HTR-8/SVneo (cell line): ENCODE measurements at regions not wholly inside any gene's neighbourhood (a gene's known extent, or its start where the extent isn't known, plus 50 kb on each side); places are given as distances from the start of the nearest gene placed in this dataset.

Experiments
- DNase-seq: peaks from one replicate; pipeline ENCODE4 v3.0.0; 2011; ENCODE audit warnings: low spot score, mixed read lengths; ENCODE audit not compliant: insufficient read length
- FAIRE-seq: peaks from 2 replicates; lab custom pipeline; 2011; peaks lifted over from hg19 to GRCh38; lab: Jason Lieb, UNC

DNA sequence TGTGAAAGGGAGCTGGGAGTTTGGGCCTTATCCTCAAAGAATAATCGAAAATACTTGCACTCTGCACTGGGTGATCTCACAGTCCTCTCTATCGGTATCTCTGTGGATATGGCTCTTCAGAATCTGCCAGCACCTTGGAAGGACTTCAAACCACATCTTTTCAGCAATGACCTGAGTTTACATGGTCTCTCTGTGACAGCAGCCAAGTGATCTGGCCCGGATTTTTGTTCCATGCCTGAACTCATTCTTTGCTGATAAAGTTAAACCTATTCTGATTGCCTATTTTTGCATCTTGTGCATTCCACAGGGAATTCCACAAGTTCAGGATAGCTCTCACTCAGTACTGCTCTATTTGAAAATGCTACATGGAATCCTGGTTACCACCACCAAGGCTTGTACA lies 98.9 kb downstream of the HDGFL1 start:
- FAIRE-seq = peak; percentile 58
- no peak for DNase-seq

DNA sequence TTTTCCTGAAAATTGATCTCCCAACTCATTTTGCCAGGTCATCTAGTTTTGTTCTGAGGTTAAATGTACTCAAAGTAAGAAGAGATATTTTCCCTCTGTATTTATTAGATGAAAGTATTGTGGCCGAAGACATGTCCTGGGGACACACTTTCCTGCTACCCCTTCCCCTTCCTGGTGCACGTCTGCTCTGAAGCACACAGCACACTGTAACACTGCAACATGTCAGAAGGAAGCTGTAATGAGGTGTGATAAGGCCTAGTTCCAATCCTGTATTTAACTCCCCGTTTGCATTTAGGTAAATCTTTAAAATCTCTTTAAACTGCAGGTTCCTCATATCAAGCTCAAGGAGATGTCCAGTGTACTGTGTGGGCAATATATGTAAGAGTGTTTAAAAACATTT lies 99.4 kb downstream of the HDGFL1 start:
- no peak for DNase-seq
- no peak for FAIRE-seq

- DNase-seq (no peak), FAIRE-seq (no peak)
These were observed 101.2 kb downstream of the HDGFL1 start for GRCh38 chr6:22670605-22671004.

GRCh38 chr6:22673474-22673873 lies 104.1 kb downstream of the HDGFL1 start:
- FAIRE-seq (no peak), DNase-seq (no peak)

- FAIRE-seq (no peak), DNase-seq (no peak)
These were observed 111.6 kb downstream of the HDGFL1 start for GRCh38 chr6:22680950-22681349.

DNA sequence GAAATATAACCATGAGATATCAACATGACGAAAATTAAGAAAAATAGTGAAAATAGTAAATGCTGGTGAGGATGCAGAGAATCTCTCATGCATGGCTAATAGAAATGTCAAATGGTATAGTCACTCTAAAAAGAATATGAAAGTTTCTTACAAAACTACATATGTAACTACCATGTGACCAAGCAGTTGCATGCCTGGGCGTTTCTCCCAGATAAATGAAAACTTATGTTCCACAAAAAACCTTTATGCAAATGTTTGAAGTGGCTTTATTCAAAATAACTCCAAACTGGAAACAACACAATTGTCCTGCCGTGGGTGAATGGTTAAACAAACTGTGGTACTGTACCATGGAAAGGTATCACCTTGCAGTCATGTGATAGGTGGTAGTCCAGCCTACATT lies 112.4 kb downstream of the HDGFL1 start:
- no peak for DNase-seq
- FAIRE-seq = no peak

GRCh38 chr6:22682979-22683378 lies 113.6 kb downstream of the HDGFL1 start:
- DNase-seq (no peak), FAIRE-seq (no peak)

GRCh38 chr6:22690446-22690845 lies 121.1 kb downstream of the HDGFL1 start:
- DNase-seq (no peak), FAIRE-seq (no peak)

- DNase-seq = no peak
- no peak for FAIRE-seq
These were observed 124.8 kb downstream of the HDGFL1 start for GRCh38 chr6:22694092-22694724.

GRCh38 chr6:22696481-22696880 lies 127.1 kb downstream of the HDGFL1 start:
- DNase-seq (no peak), FAIRE-seq (no peak)

DNA sequence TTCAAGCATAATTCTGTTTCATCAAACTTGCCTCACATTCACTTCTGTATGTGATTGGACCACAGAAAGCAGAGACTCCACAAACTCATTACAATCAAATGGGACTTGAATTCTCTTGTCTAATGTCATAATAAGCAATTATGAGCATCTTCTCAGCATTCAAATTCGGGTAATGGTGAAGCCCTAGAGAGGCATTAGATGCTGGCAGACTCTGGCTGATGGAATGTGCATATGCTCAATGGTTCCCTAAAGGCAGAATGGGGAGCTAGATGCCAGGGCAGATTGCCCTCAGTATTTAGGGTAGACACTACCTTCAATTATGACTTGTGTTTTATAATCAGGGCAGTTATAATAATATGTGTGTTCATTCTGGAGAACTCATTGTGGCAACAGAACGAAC lies 127.9 kb downstream of the HDGFL1 start:
- FAIRE-seq (no peak), DNase-seq (no peak)

GRCh38 chr6:22699151-22699550 lies 129.8 kb downstream of the HDGFL1 start:
- DNase-seq = no peak
- FAIRE-seq = no peak

GRCh38 chr6:22706651-22707050 lies 137.3 kb downstream of the HDGFL1 start:
- DNase-seq (no peak), FAIRE-seq (no peak)

DNA sequence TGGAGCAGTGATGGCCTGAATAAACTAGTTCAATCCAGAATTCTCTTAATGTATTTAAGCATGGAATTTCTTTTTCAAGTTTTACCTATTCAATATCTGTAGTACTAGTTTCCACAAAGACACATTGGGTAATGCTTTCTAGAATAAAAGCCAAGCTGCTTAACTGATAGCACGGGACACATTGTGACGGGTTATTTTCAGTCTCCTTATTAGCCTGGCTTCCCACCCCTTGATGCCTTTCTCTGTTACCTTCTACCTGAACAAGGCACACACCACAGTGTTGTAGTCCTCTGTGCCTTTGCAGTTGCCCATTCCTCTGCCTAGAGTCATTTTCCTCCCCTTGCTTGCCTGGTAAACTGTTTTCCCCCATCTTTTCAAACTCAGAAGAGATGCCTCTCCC lies 139.1 kb downstream of the HDGFL1 start:
- DNase-seq (no peak), FAIRE-seq (no peak)

DNA sequence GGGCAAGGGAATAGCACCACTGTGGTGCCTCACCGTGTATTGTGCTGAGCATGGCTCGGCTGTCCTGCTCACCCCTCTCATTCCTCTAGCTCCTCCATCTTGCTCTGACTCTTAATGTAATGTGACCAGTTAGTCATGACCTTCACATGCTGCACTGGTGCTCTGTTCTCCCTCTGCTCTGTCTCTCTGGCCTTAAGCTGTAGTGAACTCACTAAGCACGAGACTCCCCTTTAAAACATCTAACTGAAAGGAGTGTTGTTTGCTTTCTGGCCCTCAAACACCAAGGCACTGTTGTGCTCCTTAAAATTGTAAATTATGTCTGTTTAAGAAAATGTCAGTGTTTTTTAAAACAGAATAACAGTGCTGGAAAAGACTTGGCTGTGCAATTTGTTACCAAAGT lies 140.4 kb downstream of the HDGFL1 start:
- no peak for FAIRE-seq

DNA sequence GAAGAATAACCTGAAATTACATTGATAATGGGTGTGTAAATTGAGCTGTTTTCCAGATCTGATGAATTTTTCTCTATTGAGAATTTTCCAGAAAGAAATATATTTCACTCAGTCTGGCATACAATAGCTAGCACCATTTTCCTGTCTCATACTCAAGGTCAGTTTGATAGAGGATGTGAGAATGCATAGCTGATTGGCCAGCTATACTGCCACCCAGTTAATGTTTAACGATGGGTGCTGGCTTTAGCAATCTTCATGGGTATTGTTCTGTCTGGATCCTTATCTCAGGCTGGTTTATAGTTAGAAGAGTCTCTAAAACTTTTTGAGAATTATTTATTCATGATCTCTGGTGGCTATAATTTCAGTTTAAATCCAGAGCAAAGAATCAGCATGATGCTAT lies 147.4 kb downstream of the HDGFL1 start:
- no peak for DNase-seq
- FAIRE-seq = no peak

More for the DNA sequence above, 140.4 kb downstream of the HDGFL1 start:
- DNase-seq = no peak

DNA sequence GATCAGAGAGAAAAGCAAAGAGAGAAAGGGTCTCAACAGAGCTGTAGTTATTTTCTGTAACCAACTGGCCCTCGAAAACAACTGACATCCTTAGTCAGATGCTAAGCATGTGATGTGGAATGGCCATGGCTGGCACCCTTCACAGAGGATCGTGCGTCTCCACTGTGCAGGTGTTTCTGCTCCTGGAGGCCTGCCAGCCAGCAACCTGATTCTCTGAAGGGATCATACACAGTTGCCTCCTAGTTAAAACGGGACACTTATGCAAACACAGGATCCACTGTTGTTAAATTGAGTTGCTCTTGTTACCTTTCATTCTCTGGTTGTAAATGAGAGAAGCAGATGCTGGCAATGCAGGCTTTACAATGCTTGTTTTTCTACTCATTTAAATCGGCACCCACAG lies 148.5 kb downstream of the HDGFL1 start:
- DNase-seq (no peak), FAIRE-seq (no peak)

DNA sequence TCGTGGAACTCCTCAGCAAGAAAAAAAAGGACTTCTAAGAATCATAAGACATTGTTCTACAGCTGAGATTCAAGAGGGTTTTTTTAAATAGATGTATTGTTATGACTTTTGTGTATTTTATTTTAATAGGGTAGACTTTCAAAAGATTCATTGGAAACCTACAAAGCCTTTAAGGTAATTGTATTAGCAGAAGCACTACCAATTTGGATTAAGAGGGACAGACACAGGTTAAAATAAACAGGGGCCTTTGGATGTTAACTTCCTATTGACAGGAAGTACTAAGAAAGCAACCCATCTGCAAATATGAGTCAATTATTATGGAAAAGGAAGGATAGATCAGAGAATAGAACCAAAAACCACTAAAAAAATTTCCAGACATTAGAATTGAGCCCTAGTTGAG lies 153.5 kb downstream of the HDGFL1 start:
- DNase-seq (no peak), FAIRE-seq (no peak)

DNA sequence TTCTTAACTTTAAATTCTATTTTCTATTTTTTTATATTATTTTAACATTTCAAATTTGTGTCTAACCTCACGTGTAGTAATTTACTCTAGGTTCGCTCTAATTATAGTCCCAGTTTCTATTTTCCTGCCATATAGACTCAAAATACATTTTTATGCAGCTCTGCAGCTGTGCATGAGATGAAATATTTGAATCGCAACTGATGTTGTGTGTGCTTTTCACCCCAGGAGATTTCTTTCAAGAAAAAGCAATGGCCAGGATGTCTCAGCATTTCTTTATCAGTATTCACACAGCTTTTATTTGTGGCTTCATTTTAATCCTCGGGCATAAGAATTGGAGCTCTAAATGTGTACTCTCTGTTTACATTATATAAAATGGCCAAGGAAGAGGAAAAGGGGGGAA lies 157.6 kb downstream of the HDGFL1 start:
- no peak for DNase-seq
- no peak for FAIRE-seq

- FAIRE-seq (peak; percentile 31), DNase-seq (no peak)
These were observed 158.3 kb downstream of the HDGFL1 start for GRCh38 chr6:22727710-22728109.

DNA sequence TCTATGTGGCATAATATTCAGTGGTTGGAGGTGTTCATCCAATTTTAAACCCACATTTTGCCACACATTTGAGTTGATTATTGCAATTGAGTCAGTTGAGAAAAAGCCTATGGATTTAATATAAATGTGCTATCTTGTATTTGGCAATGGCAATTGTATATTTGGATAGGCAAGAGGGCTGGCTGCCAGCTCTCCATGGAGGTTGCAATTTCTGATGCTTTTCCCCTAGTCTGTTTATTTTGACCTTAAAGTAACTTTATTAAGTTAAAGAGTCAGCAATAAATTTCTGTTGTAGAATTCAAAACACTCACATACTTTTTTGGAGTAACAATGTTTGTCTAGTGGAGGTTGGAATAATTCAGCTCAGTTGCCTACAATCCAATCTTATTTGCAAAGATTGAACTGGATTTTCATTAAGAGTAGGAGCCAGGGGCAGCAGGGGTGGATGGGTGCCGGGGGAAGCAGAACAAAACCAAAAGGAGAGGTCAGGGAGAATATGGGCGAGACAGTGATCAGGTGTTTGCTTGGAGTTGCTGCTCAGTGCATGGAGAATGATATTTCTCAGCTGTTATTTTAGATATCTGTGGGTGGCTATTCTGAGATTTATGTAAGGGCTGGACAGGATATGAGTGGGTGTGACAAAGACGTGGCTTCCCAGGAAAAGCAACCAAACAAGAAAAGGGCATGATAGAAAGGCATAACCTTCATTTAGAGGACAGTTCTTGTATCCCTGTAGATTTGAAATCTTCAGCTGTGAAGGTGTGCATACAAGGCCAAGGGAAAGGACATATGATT lies 163.0 kb downstream of the HDGFL1 start:
- DNase-seq = no peak
- no peak for FAIRE-seq

GRCh38 chr6:22736740-22737139 lies 167.4 kb downstream of the HDGFL1 start:
- FAIRE-seq (no peak), DNase-seq (no peak)
